SIG-M5 (cell line): ENCODE measurements at regions not wholly inside any gene's neighbourhood (a gene's known extent, or its start where the extent isn't known, plus 50 kb on each side); places are given as distances from the start of the nearest gene placed in this dataset.

Experiments
- DNase-seq: peaks from one replicate; lab custom pipeline; 2025; lab: John Stamatoyannopoulos, UW

GRCh38 chr1:60431593-60431992 is 358.0 kb upstream of the C1orf87 start:
- DNase-seq = no peak

GRCh38 chr1:60430375-60430774 is 356.8 kb upstream of the C1orf87 start:
- no peak for DNase-seq

- no peak for DNase-seq
These were observed 354.6 kb upstream of the C1orf87 start for GRCh38 chr1:60428127-60428526.

- DNase-seq = no peak
These were observed 354.1 kb upstream of the C1orf87 start for GRCh38 chr1:60427701-60428100.

- DNase-seq = no peak
These were observed 353.6 kb upstream of the C1orf87 start for GRCh38 chr1:60427194-60427593.

- DNase-seq = no peak
These were observed 352.0 kb upstream of the C1orf87 start for GRCh38 chr1:60425528-60425927.

- no peak for DNase-seq
These were observed 349.7 kb upstream of the C1orf87 start for GRCh38 chr1:60423146-60423780.

GRCh38 chr1:60421965-60422364 is 348.4 kb upstream of the C1orf87 start:
- no peak for DNase-seq

- no peak for DNase-seq
These were observed 345.5 kb upstream of the C1orf87 start for GRCh38 chr1:60419023-60419422.

GRCh38 chr1:60415696-60416095 is 342.1 kb upstream of the C1orf87 start:
- DNase-seq = no peak

- no peak for DNase-seq
These were observed 339.5 kb upstream of the C1orf87 start for GRCh38 chr1:60413091-60413490.

GRCh38 chr1:60411591-60411990 is 338.0 kb upstream of the C1orf87 start:
- no peak for DNase-seq

GRCh38 chr1:60402816-60403215 is 329.2 kb upstream of the C1orf87 start:
- no peak for DNase-seq

- DNase-seq = no peak
These were observed 328.6 kb upstream of the C1orf87 start for GRCh38 chr1:60402216-60402615.

- no peak for DNase-seq
These were observed 320.9 kb upstream of the C1orf87 start for GRCh38 chr1:60394436-60394835.

- DNase-seq = no peak
These were observed 317.2 kb upstream of the C1orf87 start for GRCh38 chr1:60390593-60391282.

- no peak for DNase-seq
These were observed 314.8 kb upstream of the C1orf87 start for GRCh38 chr1:60388092-60388987.

- DNase-seq = no peak
These were observed 313.6 kb upstream of the C1orf87 start for GRCh38 chr1:60387175-60387574.

GRCh38 chr1:60386249-60386648 is 312.7 kb upstream of the C1orf87 start:
- DNase-seq = no peak

- no peak for DNase-seq
These were observed 302.6 kb upstream of the C1orf87 start for GRCh38 chr1:60376196-60376595.

GRCh38 chr1:60374537-60374936 is 301.0 kb upstream of the C1orf87 start:
- DNase-seq = no peak

- no peak for DNase-seq
These were observed 294.0 kb upstream of the C1orf87 start for GRCh38 chr1:60367532-60367931.

GRCh38 chr1:60359431-60359830 is 285.9 kb upstream of the C1orf87 start:
- DNase-seq = no peak
